IPS-NIHi7 (cell line): ENCODE measurements at regions not wholly inside any gene's neighbourhood (a gene's known extent, or its start where the extent isn't known, plus 50 kb on each side); places are given as distances from the start of the nearest gene placed in this dataset.

Source experiments
- DNase-seq: peaks from one replicate; pipeline ENCODE4 v3.0.0; 2012; ENCODE audit warnings: mixed read lengths; ENCODE audit errors: extremely low spot score

DNA sequence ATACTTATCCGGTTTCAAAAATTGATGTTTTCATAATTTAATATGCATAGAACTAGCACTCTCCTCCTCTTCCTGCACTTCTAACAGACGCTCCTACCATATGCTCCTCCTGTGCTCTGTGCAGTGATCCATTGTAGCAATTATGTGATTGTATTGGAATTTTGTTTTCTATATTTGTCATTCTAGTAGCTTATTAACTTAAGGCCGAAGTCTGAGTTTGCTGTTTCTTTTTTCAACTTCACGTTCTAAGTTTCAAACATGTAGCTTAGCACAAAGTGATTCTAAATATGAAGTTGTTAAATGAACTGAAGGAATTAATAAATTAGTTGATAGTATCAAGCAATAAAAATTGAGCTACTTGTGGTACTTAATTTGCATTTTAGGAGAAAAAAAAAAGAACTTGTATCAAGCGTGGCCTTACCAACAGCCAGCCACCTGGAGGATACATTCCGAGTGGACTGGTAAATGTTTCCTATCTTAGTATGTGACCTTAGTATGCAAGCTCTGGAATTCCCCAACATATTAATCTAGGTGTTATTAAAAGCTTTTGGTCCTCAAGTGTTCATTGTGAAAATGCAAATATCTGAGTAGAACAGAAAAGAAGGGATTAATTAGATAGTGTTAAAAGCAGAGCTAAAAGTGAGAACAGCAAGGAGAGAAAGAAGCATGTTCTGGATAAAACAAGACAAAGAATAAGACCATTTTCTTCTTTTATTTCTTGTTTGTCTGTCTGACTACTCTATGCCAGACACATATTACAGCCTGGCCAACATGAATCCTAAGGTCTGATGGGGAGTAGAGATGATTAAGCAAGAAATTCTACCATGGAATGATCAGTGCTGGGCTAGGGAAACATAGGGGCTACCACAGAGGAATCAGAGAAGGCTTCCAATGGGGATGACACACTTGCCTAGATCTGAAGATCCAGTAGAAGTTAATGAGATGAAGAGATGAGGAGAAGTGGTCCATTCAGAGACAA lies 290.4 kb upstream of the MON1B start:
- DNase-seq, result no peak

DNA sequence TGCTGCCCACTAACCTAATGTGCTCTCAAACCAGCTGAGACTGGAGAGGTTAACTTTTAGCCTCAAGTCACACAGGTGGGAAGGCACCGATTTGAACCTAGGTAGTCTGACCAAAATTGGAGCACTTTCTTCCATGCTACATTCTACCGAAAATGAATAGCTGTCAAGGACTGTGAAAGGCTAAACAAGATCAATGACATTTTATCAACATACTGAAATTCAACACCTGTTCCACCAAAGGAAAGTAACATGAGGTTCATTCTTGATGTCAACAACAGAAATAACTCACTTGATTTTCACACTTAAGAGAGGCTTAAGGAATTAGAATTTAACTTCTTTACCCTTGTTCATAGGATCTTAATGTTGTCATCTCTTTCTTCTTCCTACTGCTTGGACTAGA lies 284.4 kb upstream of the MON1B start:
- no peak for DNase-seq

DNA sequence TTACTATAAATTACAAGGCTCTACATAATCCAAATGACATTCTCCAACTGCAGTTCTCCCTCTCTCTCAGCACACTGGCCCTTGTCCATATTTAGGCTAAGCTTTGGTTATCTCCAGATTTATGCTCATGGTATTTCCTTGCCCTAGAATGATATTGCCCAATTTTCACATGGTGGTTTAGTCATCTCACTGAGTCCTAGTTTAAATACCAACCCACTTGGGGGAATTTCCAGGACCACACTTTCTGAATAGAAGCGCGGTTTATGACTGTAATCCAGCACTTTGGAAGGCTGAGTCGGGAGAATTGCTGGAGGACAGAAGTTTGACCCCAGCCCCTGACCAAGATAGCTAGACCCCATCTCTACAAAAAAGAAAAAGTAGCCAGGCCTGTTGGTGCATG lies 280.1 kb upstream of the MON1B start:
- DNase-seq, result no peak

DNA sequence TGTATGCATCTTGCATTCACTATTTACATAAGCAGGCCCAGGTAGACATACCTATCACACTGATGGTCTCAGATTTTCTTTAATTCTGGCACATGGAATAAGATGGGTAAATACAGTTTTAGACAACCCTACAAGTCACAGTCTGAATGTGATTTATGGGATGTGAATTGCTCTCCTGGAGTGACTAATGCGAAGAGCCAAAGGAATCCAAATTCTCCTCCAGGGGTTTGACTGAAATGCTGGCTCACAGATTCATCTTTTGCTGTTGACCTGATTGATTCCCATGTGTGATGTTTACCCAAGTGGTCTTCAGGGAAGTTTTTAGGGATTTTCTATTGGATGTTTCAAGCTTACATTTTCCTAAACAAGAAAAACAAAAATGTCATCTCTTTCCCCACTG lies 277.9 kb upstream of the MON1B start:
- no peak for DNase-seq

DNA sequence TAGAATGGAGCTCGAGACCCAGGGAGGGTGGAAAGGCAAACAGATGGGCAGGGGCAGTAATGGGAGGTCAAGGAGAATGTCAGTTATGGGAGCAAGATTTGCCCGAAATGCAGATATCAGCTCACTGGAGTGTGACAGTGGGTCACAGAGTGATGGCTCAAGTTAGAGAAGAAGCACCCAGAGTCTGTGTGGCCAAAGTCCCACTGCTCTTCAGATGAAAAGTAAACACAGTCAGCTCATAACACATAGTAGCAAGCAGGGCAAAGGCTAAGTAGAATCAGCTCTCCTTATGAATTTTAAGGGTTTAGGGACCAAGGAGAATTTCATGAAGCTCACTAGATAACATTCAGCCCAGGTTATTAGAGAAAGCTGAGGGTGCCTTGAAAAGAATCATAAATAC lies 264.9 kb upstream of the MON1B start:
- no peak for DNase-seq

DNA sequence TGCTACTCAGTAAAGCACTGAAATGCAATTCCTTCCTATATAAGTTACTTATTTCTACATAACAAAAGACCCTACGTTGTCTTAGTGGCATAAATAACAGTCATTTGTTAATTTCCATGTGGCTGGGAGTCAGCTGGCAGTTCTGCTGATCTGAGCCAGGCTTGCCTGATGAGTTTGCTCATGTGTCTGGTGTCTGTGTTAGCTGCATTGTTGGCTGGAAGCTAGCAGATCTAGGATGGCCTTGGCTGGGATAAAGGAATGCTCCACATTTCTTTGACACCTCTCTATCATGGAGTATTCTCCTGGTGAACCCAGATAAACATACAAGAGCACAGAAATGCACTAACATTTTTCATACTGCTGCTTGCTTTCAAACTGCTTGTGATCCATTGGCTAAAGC lies 264.4 kb upstream of the MON1B start:
- no peak for DNase-seq

DNA sequence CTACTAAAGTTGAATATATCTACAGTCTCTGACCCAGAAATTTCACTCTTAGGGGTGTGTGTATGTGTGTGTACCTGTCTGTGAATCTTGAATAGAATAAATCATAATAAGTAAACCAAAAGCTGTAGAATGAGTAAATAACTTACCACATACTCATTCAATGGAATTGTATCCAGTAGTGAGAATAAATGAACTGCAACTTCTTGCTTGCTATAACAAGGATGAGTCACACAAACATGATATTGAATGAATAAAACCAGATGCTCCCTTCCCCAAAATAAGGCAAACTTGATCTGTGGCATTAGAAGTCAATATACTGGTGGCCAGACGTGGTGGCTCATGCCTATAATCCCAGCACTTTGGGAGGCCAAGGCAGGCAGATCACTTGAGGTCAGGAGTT lies 259.8 kb upstream of the MON1B start:
- DNase-seq, result no peak

DNA sequence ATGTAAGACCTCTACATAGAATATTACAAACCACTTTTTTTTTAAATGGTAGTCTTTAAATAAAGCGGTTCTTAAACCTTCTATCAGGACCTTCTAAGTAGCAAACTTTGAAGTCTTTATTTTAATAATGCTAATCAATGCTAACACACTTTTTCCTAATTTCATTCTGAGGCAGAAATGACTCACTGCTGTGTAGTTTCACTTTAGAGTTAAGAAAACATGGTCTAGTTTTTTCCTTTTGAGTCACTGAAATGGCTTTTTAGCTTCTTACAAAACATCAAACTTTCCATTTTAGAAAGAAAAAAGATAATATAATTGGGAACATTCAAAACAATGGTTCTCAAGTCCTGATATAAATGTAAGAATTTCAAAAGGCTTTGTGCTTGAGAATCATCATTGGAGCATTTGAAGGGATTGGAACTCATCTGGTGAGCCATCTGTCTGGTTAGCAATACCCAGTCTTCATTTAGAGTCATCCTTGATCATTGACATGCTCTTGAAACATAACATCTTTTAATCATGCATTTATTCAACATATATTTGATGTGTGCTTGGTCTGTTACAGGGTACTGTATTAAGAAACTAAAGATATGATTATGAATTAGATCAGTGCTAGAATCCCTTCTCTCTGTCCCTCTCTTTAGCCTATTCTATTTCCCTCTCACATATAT lies 258.3 kb upstream of the MON1B start:
- no peak for DNase-seq

DNA sequence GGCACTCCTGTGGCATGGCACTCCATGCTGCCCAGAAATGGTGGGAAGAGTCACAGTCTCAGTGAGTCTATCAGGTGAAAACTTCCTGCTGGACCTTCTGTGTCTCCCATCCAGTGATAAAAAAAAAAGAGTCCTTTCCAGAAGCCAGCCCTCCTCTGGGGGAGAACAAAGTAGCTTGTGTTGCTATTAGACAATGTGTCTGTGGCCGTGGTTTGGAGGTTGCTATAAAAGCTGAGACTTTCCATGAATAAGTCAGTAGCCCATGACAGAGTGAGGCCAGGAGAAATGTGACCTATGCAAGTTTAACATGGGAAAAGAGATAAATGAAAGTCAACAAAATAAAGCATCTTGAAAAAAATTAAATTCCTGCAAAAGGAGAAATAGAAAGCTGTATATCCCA lies 250.7 kb upstream of the MON1B start:
- DNase-seq, result no peak

DNA sequence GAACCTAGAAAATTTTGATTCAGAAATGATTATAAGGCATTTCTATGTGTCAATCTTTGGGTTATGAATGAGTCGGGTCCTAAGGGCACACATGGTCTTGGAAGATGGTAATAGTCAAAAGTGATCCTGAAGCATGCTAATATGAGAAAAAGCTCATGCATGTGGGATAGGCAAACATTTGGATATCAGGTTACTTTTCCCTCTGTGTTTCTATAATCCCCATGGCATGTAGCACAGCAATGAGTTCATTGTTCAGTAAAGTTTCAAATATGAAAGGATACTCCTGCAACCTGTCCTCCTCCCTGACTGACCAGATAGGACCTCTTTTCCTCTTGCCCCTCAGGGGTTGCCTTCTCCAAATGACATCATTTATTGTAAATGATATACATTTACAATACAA lies 249.9 kb upstream of the MON1B start:
- DNase-seq, result no peak

DNA sequence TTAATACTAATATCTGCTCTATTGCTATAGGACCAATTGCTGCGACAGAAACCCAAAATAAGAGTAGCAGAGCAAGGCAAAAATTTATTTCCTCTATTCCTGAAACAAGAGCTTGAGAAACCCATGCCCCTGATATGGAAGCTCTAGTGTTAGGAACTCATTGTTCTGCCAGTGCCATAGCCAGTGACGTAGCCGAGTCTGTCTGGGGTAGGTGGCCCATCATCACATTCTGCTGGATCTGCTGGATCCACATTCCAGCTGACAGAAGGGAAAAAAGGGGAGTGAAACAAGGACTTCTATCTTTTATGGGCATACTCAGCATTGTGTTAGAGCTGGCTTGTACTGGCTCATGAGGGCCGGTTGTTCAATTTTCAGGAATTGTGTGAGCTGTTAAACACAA lies 248.9 kb upstream of the MON1B start:
- no peak for DNase-seq

DNA sequence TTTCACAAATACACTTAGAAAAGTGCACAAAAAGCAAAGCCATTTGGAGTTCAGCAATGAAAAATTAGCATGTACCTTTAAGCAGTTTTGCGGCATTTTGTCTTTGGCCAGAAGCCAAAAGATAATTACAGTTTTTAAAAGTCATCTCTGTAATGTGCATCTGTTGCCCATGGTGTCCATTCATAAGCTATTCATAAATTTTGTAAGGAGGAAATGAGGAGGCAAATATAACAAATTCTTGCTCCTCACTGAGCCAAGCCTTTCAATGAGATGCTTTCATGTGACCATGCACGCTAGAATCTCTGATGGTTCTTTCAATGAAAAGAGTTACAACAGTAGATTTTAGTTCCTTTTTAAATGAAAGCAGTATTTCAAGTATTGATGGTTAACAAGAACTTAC lies 247.1 kb upstream of the MON1B start:
- DNase-seq, result no peak

DNA sequence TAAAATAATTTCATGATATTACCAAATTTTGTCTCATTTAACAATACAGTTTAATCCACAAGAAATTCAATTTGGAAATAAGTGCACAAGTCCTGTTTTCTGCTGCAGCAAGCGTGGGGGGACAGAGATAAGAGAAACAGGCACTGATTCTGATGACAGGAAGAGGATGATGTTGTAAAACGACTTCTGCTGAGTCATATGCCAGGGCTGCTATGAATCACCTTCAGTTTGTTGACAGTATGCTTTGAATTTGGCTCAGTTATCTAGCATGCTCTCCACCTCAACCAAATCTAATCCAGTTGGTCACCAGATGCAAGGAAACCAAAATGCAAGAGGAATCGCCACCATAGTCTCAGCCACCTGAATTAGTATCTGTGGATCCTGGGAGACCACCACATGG lies 244.1 kb upstream of the MON1B start:
- DNase-seq, result peak; percentile 55

DNA sequence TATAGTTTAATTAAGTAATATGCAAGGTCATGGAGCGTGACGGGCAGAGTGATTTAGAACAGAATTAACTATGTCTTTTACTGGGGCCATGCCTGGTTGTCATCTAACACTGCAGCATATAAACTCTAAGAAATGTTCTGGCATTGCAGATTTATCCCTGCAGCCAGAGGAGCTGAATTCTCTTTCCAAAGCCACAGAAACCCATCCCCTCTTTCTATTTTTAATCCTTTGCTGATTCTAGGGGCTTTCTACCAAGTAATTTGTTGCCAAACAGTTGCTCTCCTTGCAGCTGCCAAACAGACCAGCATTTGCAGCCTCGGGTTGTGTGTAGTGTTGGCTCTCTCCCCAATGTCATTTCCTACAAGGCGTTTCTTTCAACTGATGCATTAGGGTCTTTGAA lies 243.2 kb upstream of the MON1B start:
- no peak for DNase-seq

DNA sequence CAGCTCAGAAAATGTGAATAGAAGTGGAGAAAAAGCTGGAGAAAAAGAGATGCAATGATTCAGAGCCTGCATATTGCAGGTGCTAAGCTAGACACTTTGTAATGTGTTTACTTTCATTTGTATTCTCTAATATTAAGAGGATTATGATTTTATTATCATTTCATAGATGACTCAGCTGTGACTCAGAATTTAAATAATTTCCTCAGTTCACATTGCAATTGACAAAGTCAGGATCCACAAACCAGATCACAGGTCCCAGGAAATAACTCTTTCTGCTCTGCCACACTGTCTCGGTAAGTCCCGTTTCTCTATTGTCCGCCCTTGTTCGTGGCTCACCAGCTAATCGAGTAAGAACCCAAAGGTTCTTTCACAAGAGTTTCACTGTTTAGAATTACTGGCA lies 235.4 kb upstream of the MON1B start:
- DNase-seq, result no peak

DNA sequence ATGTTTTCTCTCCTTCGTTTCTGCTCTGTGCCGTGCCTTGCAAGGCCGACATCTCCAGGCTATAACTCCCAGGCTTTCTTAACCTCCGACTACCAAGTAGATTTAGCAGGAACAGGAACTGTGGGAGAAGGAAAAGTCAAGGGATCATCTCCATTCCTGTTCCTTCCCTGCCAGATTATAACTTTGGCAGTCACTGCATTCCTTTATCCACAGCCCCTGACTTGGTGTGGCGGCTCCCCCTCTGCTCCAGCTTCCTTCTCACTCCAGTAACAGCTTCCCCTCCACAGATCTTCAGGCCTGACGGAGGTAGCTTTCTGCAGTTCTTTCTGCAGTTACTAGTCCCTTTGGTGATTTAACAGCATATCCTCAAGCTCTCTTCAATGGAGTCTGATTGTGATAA lies 234.6 kb upstream of the MON1B start:
- peak; percentile 18 for DNase-seq

DNA sequence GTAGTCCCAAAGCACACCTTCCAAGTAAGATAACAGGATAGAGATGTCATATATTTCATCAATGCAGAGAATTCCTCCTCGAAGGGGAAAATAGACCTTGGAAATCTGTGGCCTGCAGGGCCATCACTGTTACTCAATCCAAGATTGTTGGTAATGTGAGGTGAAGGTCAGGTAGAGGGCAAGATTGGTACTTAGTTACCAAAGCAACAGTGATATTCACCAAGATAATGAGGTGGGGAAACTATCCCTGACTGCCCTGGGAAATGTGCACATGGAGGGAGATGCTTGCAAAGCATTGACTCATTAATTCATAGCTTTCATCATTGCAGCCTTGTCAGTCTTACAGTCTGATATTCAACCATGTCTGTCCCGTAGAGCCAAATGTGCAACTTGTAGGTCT lies 234.1 kb upstream of the MON1B start:
- no peak for DNase-seq

DNA sequence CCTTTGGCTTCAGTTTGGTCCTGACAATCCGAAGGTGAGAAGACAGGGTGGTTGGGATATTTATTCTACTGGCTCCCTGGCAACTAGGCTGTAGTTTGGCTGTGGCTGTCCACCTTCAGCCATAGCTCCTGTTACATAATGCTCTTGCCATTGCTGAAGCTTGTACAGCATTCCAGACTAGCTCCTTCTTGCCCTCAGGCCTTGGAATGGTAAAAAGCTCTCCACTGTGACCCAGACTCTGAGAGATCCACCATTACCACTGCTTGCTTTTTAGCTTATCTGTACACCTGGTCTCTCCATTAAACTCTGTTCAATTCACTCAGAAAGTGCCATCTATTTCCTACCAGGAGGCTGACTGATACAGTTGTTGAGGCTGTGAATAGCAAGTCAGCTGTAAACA lies 231.8 kb upstream of the MON1B start:
- DNase-seq, result no peak

DNA sequence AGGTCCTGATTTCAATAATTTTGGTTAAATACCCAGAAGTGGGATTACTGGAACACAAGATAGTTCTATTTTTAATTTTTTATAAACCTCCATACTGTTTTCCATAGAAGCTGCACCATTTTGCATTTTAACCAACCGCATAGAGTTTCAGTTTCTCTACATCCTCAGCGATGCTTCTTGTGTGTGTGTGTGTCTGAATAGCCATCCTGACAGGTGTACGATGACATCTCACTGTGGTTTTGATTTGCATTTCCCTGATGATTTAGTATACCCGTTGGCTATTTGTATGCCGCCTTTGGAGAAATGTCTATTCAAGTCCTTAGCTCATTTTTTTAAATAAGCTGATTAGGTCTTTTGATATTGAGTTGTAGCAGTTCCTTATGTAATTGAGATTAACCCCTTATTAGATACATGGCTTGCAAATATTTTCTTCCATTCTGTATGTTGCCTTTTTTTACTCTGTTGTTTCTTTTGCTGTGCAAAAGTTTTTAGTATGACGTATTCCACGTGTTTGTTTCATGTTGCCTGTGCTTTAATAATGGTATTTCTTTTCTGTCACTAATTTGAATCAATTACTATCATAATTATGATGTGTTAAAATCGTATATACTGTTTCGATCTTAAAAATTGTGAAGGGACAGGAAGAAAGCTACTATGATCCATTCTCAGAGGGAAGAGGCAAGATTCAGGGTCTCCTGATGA lies 227.2 kb upstream of the MON1B start:
- no peak for DNase-seq

DNA sequence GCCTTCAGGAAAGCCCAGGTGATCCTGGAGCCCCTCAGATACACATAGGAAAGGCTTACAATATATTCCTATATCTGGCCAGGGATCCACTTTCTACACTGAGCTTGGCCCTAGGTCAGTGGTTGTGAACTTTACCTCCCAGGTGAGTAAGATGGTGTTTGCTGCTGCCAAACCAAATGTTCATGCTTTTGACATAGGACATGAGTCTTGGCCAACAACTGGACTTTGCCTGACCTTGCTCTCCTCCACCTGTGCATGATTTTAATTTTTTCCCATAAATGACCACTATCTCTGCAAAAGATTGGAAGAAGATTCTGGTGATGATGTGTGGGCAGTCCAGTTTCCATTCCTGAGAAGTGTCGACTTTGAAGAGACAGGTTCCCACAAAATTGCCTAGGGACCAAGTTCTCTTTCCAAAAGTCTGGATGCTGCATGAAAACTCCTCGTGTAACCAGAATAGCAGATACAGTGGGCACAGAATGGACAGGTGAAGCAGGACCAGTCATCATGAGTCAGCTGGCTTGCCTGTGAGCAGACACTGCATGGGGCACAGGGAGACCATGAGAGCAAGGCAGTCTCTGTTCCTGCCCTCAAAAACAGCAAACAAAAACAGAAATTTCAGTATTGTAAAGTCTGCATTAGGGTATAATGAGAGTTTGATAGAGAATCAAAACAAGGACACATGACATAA lies 226.4 kb upstream of the MON1B start:
- no peak for DNase-seq

DNA sequence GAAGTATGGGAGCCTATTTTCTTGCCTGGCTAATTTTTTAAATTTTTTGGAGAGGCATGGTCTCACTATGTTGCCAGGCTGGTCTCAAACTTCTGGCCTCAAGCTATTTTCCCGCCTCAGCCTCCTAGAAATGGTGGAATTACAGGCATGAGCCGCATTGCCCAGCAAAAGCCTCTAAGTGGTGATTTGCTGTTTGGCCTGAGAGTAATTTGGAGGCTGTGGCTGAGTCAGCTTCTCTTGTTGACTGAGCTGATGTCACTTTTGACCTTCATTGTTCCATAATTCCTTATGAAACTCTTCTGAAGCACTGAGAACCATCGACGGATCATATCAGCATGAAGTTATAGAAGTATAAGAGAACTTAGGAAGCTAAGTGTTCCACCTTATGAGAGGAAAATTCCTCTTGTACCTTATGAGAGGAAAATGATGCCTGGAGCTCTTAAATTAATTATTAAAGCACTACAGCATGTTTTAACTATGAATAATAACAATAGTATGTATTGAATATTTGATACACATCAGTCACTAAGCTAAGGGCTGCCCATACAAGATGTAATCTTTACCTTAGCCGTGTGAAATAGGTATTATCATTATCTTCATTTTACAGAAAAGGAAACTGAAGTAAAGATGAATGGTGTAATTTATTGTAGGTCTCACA lies 220.8 kb upstream of the MON1B start:
- no peak for DNase-seq

DNA sequence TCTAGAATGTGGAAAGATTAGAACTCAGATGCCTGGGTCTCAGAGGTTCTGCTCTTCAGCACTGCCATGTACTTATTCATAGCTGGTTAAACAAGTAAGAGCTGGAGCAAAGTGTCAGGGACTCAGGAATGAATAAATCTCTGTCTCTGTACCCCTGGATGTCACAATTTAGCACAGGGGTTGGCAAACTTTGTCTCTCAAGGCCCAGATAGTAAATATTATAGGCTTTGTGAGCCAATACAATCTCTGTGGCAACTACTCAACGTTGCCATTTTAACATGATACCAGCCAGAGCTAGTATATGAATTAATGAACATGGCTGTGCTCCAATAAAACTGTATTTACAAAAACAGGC lies 220.3 kb upstream of the MON1B start:
- no peak for DNase-seq
